Inflammatory macrophage treated with lipopolysaccharide for 1 hour (primary cell): ENCODE measurements at regions not wholly inside any gene's neighbourhood (a gene's known extent, or its start where the extent isn't known, plus 50 kb on each side); places are given as distances from the start of the nearest gene placed in this dataset.
"Not testable (repeated sequence)": the region's sequence is repeated elsewhere in the genome, so short reads cannot be mapped to it uniquely, and the experiment has no call there.

Source experiments
- DNase-seq, 2 donors: peaks; one replicate each; pipeline ENCODE4 v3.0.0-alpha.2; 2020 to 2022

- DNase-seq: peak in 1 of 2 donors; percentile 19
These were observed 152.7 kb upstream of the NRP1 start for GRCh38 chr10:33487014-33487776.

GRCh38 chr10:33485276-33485675 is 150.8 kb upstream of the NRP1 start:
- DNase-seq: no peak

- no peak for DNase-seq
These were observed 150.3 kb upstream of the NRP1 start for GRCh38 chr10:33484787-33485186.

DNA sequence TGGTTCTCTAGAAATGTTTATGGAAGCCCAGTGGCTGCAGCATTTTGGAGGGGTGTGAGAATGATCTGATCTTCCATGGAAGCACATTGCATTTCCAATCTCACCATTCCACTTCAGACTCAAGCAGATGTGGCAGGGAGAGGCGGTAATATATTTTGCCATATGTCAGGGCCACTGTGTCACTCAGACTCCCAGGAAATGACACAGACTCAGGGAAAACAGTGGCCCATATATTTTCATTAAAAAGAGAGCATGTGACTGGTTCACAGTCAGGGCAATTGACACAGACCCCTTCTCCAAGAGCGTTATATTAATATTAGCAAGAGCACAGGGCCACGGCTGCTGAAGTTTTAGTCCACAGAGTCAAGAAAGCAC is 149.3 kb upstream of the NRP1 start:
- DNase-seq: no peak

DNA sequence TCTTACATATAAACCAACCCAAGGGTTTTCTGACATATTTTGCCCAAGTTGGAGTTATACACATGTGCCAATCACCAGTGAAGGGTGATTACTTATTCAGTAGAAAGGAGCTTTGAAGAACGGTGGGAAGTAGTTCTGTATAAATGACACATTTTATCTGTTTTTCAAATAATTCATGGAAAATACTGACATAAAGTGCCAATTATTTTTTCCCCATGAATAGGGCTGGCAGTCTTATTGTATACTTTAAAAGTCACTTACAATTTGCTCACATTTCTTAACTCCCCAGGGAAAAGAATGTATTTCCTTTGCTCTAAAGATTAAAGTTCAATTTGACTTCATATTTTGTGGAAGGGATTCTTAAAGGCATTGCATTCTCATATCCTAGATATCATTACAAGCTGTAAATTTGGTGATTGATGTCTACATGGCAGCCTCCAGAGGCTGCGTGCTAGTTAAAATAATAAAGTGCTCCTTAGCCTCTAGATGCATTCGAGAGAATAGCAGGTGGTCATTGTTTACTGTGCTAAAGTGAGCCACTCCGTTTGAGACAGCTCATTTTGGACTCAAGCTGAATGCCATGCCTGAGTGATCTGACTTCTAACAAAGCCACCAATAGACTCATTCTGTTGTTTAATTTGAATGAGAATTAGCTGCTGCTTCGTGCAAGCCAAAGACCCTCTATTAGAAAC is 148.8 kb upstream of the NRP1 start:
- no peak for DNase-seq

DNA sequence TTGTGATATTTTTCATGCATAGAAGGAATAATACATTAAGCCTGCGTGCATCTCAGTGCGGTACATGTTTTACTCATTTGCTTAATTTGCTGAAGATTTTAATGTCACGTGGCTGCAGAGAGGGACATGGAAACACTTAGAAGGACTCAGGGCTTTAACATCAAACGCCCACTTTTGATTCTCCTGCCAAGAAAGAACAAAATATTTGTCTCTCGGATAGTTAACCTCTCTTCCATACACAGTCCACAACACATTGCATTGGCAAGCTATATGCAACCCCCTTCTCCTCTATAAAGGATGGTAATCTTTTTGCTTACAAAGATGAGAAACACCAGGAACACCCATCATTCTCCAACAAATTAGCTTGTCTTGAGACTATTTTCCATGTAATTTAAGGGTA is 148.0 kb upstream of the NRP1 start:
- no peak for DNase-seq

- no peak for DNase-seq
These were observed 146.7 kb upstream of the NRP1 start for GRCh38 chr10:33481184-33481583.

GRCh38 chr10:33480417-33480816 is 145.9 kb upstream of the NRP1 start:
- not testable (repeated sequence) for DNase-seq

DNA sequence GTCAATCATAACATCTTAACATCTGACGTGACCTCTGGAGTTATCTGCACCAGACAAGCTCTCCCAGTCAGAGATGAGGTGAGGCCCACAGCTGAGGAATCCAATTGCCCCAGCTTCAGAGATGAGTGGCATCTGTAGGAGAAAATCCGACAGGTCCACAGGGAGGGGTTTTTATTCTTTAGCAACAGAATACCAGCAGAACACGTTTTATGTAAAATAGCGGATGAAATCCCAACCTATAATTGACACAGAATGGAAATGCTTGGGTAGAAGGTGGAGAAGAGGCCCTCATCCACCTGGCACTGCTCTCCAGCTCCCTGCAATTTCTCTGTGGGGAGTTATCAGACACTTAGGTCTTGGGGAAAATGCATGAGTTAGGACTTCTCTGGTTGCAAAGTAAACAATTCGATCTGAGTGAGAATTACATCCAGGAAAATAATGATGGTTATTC is 144.2 kb upstream of the NRP1 start:
- no peak for DNase-seq

DNA sequence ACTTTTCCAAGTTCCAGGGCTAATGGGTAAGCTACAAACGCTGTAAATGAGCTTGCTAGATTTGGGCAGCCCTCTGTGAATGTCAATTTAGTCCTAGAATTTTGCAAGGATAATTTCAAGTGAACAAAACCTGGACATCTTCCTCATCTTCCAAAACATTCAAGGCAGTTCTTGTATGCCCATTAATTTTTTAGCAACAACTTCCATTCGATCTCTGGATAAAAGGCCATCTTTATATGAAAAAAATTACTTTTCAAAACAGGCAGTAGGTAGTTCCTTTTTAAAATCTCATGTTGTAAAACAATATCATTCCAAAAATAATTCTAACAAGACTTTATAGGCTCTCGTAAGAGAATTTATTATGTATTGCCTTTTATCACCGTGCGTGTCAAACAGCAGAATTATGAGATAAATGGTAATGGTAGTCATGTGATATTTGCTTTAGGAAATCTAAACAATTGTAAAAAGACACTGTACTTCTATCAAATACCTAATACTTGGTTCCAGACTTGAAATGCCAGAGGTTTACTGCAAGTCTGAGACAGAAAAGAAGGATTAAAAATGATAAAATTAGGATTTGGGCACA is 143.7 kb upstream of the NRP1 start:
- no peak for DNase-seq

DNA sequence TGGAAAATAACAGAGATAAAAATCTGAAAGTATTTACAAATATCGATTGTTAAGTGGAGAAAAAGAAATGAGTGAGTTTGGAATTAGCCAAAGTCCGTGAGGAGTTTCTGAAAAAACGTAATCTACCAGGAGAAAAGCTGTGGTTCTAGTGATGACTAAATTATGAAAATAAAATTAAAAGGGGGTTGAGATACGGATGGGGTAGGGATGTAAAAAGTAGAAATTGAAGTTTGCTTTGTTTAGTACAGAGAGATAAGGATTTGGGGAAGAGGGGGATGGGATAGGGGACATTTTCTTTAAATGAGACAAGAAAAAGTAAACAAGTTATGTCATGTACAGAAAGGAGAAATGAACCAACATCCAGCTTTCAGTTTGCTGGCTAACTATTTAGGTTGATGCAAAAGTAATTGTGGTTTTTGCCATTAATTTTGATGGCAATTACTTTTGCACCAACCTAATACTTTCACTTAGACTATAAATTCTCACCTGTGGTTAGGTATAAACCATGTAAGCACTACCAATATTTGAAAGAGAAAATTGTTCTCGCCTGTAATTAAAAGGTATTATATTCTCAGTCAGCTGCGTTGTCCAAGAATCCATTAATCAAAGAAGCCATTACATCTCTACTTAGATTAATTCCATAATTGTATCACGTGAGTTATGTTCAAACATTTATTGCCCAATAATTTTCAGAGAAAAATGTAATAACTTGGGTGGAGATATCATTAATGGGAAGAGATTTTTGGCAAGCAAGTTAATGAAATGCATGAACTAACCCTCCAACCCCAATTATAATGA is 143.0 kb upstream of the NRP1 start:
- no peak for DNase-seq

DNA sequence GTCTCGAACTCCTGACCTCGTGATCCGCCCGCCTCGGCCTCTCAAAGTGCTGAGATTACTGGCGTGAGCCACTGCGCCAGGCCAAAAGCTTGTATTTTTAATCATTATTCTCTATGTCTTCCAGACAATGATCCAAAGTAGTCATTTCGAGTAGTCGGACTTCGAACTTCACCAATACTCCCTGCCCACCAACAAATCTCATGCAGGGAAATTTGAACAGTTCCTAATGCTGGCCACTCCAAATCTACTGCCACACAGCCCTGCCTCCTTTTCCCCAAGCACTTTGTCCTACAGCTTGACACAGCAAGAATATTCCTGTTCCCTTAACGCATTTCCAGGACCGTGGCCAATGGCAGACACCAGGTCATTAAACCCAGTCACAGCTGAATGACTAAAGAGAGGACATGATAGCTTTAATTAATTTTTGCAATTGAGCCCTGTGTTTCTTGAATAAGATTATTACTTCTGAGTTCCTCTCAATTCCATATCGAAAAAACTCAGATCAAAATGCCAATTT is 142.3 kb upstream of the NRP1 start:
- no peak for DNase-seq

DNA sequence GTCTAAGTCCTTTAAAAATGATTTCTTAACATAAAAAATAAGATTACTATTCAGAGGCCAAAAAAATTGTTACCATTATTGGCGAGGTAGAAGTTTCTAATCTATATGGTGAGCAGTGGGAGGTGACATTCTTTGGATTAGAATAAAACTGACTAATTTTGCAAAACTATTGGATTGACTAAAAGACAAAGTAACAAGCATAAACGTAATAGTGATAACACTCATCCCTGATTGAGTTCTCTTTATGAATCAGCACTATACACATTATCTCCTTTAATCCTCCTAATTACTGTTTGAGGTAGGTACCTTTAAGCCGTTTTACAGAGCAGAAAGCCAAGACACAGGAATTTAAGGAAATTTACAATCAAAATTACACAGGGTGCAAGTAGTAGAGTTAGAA is 139.2 kb upstream of the NRP1 start:
- DNase-seq: no peak

- DNase-seq: not testable (repeated sequence)
These were observed 133.5 kb upstream of the NRP1 start for GRCh38 chr10:33468006-33468405.

- no peak for DNase-seq
These were observed 131.3 kb upstream of the NRP1 start for GRCh38 chr10:33465747-33466146.

GRCh38 chr10:33463011-33463410 is 128.5 kb upstream of the NRP1 start:
- DNase-seq: no peak

DNA sequence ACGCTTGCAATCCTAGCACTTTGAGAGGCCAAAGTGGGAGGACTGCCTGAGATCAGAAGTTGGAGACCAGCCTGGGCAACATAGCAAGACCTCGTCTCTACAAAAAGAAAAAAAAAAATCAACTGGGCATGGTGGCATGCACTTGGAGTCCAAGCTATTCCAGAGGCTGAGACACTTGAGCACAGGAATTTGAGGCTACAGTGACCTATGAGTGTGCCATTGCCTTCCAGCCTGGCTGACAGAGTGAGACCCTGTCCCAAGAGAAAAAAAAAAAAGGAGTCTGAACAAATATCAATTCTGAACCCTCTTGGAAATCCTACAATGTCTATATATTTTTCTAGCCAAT is 126.8 kb upstream of the NRP1 start:
- no peak for DNase-seq

DNA sequence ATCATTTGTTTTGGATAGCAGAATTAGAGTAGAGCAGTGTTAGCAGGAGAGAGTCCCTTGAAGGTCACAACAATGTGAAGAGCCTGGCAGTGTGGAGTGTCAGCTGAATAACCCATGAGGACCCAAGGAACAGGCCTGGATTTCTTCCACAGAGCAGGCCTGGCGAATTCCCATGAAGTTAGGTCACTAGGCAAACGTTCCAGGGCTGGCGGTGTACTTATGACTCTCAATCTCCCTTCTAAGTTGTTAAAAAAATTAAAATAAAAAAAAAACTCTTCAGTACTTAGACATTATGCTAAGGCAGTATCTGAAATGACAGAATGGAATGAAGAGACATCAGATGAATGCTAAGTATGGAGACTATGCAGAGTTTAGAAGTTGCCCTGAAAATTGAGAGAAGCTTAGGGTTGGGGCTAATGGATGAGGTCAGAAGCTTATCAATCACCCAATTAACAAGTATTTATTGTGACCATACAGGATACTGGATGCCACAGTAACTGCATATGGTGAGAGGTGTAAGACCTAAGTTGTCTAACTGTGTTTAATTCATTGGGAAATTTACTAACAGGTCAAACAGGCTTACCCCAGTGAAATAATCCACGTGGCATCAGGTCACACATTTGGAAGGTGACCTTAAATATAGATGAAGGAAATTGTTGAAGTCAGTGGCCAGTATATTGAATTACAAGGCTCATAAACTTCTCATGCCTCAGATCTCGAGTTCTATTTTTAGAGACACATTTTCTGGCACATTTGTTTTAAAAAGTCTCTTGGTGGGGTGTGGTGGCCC is 126.2 kb upstream of the NRP1 start:
- DNase-seq: no peak

DNA sequence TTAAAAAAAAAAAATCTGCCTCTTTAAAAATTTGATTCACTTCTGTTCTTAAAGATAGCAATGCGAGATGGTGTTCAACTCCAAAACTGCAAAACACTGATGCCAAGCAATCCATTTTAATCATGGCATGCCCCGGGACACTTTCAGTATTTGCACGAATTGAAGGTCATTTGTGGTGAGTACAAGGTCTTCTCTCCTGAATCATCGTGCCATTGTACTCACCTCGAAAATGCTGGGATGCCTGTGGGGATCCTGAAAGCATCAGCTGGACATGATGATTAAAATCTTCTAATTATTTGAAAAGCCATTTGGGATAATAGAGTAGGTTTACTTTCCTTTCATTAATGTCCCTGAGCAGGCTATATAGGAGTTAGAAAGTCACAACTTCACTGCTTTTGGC is 125.1 kb upstream of the NRP1 start:
- DNase-seq: no peak

DNA sequence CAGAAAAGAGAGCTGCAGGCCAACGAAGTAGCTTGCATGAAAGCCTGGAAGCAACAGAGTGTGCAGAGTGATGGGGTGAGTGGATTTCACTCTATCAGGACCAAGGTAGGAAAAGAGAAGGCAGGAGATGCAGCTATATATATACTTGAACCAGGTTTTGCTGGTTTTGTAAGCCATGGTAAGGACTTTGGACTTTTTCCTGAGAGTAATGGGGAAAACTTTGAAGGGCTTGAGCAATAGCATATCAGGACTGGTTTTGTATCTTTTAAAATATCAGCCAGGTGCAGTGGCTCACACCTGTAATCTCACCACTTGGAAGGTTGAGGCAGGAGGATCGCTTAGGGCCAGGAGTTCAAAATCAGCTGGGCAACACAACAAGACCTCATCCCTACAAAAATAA is 120.6 kb upstream of the NRP1 start:
- DNase-seq: no peak

GRCh38 chr10:33454554-33454953 is 120.1 kb upstream of the NRP1 start:
- DNase-seq: no peak
